Germinal center (tissue), 1 donor: ENCODE measurements at regions not wholly inside any gene's neighbourhood (a gene's known extent, or its start where the extent isn't known, plus 50 kb on each side); places are given as distances from the start of the nearest gene placed in this dataset.

Experiments
- DNase-seq: peaks from one replicate; pipeline ENCODE4 v3.0.0; 2012; ENCODE audit warnings: mixed read lengths, low spot score

- no peak for DNase-seq
These were observed 689.2 kb downstream of the MATN1 start for GRCh38 chr1:30034105-30034626.

GRCh38 chr1:30033256-30034104 is 689.9 kb downstream of the MATN1 start:
- DNase-seq: no peak

GRCh38 chr1:30032302-30032701 is 691.1 kb downstream of the MATN1 start:
- no peak for DNase-seq

- DNase-seq: no peak
These were observed 693.7 kb downstream of the MATN1 start for GRCh38 chr1:30029677-30030076.

- DNase-seq: no peak
These were observed 694.4 kb downstream of the MATN1 start for GRCh38 chr1:30028939-30029338.

GRCh38 chr1:30028283-30028682 is 695.1 kb downstream of the MATN1 start:
- DNase-seq: no peak

GRCh38 chr1:30027247-30027646 is 696.1 kb downstream of the MATN1 start:
- DNase-seq: no peak

- DNase-seq: no peak
These were observed 698.8 kb downstream of the MATN1 start for GRCh38 chr1:30024411-30025195.

GRCh38 chr1:30023339-30024022 is 699.9 kb downstream of the MATN1 start:
- DNase-seq: no peak

GRCh38 chr1:30014031-30014430 is 709.4 kb downstream of the MATN1 start:
- no peak for DNase-seq

- no peak for DNase-seq
These were observed 710.6 kb downstream of the MATN1 start for GRCh38 chr1:30012455-30013440.

GRCh38 chr1:30011970-30012369 is 711.4 kb downstream of the MATN1 start:
- no peak for DNase-seq

- no peak for DNase-seq
These were observed 712.8 kb downstream of the MATN1 start for GRCh38 chr1:30010506-30011106.

GRCh38 chr1:30009720-30010119 is 713.7 kb downstream of the MATN1 start:
- DNase-seq: no peak

- no peak for DNase-seq
These were observed 714.3 kb downstream of the MATN1 start for GRCh38 chr1:30008998-30009657.

- no peak for DNase-seq
These were observed 714.9 kb downstream of the MATN1 start for GRCh38 chr1:30008372-30008997.

- no peak for DNase-seq
These were observed 717.3 kb downstream of the MATN1 start for GRCh38 chr1:30005972-30006619.

- no peak for DNase-seq
These were observed 721.7 kb downstream of the MATN1 start for GRCh38 chr1:30001732-30002039.

GRCh38 chr1:30001011-30001731 is 722.2 kb downstream of the MATN1 start:
- DNase-seq: no peak
